ENCODE measurements at regions not wholly inside any gene's neighbourhood (a gene's known extent, or its start where the extent isn't known, plus 50 kb on each side); places are given as distances from the start of the nearest gene placed in this dataset.
"Not testable (repeated sequence)": the region's sequence is repeated elsewhere in the genome, so short reads cannot be mapped to it uniquely, and the experiment has no call there.

DNA sequence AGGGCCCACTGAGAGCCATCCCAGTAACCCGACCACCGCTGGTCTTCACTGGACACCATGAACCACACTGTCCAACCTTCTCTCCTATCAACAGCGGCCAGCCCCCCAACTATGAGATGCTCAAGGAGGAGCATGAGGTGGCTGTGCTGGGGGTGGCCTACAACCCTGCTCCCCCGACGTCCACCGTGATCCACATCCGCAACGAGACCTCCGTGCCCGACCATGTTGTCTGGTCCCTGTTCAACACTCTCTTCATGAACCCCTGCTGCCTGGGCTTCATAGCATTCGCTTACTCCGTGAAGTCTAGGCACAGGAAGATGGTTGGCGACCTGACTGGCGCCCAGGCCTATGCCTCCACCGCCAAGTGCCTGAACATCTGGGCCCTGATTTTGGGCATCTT lies 423.8 kb upstream of the EPHA5 start:
- DNase-seq = no peak

DNA sequence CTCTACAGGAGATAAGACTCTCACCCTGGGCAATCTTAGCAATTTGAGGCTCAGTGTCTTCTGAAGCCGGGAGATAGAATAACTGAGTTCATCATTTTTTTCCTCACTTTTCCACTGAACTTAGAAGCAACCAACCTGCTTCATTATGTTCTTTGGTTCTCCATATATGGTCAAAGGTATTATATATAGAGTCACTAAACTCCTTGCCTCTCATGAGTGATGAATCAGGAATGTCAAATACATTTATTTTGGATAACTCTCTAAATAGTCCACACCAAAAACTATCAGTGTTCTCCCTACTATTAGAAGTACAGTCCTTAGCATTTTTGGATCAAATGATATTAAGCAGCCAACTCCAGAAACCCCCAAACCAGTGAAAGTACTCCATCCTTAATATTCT lies 421.5 kb upstream of the EPHA5 start:
- no peak for DNase-seq

DNA sequence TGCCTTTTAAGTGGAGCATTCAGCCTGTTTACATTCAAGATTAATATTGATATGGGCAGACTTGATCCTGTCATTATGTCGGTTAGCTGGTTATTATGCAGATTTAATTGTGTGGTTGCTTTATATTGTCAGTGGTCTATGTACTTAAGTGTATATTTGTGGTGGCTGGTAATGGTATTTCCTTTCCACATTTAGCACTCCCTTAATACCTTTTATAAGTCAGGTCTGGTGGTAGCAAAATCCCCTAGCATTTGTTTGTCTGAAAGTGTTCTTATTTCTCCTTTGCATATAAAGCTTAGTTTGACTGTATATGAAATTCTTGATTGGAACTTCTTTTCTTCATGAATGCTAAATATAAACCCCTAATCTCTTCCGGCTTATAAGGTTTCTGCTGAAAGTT lies 403.7 kb upstream of the EPHA5 start:
- DNase-seq = no peak

DNA sequence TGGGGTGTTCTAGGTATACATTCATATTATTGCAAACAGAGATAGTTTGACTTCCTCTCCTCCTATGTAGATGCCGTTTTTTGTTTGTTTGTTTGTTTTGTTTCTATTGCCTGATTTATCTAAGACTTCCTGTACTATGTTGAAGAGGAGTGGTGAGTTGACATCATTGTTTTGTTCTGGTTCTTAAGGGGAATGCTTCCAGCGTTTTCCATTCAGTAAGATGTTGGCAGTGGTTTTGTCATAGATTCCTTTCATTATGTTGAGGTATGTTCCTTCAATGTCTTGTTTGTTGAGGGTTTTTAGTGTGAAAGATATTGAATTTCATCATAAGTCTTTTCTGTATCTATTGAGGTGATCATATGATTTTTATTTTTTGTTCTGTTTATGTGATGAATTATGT lies 401.6 kb upstream of the EPHA5 start:
- DNase-seq = no peak

DNA sequence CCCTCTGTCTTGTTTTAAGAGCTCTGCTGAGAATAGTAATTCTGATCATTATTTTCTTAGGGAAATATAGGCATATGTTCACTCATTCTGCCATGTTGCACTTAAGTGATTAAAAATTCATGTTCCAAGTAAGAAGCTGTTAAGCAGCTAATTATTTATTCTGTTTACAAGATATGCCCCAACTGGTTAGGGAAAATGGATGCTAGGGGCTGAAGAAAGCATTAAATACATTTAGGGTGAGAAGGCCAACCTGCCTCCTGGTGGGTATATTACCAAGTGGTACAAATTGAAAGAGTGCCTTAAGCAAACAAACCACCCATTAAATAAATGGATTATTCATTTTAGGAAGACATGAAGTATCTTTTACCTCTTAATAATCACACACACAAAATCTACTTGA lies 392.6 kb upstream of the EPHA5 start:
- DNase-seq = no peak

DNA sequence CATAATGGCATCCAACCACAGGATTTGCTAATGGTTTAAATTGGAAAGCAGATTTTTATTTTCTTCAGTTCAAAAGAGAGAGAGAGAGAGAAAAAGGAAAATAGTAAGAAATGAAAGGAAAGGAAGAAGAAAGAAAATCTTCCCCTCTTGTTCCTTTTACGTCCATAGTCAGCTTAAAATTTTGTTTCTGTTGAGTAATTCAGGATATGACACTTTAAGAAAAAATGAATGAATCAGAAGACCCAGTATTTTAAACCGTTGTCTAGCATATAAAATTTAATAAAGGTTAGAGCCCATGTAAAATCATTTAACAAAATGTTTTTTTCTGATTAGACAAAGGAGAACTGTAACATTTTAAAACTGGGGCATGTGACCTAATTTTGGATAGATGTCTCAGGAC lies 391.8 kb upstream of the EPHA5 start:
- no peak for DNase-seq

DNA sequence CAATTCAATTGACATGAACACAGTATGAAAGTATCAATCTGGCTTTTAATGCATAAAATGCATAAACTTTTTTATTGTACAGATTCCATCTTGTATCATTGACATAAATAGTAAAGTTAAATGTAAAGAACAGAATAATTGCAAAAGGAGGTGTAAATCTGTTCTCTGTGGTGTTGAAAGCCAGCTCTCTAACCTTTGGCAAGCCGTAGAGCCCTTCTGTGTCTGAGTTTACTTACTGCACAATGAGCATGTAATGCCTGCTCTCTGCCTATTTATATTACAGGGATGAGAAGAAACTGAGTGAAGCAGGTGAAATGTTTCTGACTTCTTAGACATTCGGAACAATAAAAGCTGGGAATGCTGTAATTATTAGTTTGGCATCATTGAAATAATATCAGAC lies 389.3 kb upstream of the EPHA5 start:
- DNase-seq = no peak

DNA sequence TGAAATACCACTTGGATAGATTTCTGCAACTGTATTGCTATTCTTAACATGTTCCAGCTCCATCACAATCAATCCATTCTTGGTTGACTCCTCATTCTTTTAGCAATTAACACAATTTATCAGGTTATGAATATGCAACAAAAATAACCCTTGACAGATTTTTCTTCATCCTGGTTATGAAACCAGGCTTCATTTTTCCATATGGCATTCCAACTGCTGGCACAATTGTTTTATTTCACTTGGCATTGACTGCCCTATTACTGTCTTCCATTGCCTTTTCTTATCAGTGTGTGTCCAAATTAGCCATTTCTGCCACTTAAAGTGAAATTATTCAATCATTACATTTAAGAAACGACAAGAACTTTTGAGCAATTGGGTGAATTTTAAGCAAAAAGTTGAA lies 388.8 kb upstream of the EPHA5 start:
- DNase-seq = no peak

DNA sequence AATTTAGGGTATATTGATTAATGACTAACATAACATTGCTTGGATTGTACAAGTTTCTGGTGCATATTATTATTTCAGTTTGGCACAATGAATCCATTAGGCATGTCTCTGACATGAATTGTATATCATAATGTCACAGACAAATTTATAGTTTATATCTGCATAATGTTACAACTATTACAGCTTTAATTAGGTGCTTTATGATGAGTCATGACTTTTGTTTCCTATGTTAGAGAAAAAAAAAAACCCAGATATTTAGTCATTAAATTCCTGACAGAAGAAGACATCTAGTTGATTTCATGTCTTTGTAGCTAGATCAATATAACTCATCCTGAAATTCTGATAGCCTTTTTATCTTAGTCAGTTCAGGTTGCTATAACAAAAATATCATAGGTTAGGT lies 385.7 kb upstream of the EPHA5 start:
- DNase-seq = no peak

DNA sequence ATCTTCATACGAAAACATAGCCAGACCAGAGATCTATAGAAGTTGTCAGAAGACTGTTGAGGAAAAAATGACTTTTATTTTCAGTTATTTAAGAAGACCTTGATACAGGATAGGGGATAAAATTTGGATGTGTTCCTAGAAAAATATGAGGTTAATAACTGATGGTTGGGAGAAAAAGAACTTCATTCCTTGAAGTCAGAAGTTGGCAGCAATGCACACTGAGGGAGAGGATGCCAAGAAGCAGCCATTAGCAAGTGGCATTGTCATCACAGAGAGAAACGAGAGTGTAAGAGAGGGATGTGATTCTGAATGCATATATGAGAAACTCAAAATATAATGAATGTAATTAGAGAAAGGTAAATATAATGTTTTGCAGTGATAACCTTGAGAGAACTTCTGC lies 382.1 kb upstream of the EPHA5 start:
- no peak for DNase-seq

DNA sequence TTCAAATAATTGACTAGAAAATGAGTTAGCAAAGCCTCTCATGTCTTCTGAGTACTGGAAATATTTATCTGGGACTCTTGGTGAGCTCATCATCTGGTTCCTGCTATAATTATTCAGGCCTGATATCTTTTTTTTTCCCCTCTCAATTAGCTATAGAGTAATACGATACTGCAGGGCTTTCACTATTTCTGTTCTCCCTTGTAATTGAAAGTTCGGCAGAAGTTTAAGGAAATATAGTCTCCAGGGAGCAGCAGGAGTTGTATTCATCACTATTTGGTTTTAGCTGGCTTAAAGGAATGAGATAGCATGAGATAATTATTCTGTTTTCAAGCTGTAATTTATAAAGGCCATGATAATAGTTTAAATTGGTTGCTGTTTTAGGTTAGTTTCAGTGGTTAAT lies 378.6 kb upstream of the EPHA5 start:
- no peak for DNase-seq

DNA sequence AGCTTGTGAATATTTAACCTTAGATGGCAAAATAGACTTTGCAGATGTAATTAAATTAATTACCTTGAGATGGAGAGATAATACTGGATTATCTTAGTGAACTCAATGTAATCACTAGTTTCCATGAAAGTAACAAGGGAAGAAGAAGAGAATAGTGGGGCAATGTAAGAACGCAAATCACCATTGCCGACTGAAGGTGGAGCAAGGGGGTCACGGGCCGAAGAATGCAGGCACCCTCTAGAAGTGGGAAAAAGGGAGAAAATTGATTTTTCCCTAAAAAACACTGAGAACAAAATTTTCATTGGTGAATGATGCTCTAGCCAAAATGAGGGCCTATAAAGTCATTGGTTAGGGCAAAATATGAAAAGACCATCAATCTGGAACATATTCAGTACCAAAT lies 375.6 kb upstream of the EPHA5 start:
- no peak for DNase-seq

DNA sequence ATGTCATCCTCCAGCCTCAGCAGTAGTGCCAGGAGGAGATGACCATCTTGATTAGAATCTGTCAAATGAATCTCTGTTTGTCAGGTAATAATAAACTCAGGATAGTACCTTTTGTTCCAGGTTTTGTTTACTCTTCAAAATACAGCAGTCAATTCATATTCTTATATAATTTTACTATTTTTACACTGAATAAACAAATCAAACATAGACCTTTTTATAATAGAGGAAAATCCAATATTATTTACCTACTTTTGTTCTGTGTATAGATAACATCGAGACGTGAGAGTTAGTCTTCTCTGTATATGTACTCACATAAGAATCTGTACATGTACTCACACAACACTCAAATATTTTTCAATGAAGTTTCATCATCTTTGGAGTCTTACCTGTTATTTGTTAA lies 365.4 kb upstream of the EPHA5 start:
- no peak for DNase-seq

DNA sequence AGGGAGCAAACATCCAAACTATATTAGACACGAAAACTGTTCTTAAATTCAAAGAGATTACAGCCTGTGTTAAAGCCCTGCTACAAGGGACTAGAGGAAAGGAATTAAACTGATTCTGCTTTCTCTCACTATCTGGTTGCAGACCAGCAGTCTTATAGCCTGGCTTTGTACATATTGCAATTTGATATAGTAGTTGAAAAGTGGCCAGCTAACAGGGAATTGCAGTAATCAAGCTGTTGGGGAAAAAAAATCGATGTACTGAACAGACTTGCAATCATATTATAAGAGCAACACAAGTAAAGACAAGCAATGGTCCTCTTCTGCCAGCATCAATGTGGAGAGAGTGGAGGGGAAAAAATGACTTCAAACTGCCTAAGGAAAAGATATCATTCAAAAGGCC lies 364.4 kb upstream of the EPHA5 start:
- DNase-seq = no peak

DNA sequence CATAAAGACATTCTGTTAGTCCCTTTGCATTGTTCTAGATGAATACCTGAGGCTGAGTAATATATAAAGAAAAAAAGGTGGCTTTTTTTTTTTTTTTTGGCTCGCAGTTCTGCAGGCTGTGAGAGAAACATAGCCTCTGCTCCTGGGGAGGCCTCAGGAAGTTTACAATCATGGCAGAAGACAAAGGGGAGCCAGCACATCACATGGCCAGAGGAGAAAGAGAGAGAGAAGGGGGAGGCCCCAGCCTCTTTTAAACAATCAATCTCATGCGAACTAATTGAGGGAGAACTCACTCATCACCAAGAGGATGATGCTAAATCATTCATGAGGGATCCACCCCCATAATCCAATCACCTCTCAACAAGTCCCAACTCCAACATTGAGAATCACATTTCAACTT lies 364.0 kb upstream of the EPHA5 start:
- no peak for DNase-seq

DNA sequence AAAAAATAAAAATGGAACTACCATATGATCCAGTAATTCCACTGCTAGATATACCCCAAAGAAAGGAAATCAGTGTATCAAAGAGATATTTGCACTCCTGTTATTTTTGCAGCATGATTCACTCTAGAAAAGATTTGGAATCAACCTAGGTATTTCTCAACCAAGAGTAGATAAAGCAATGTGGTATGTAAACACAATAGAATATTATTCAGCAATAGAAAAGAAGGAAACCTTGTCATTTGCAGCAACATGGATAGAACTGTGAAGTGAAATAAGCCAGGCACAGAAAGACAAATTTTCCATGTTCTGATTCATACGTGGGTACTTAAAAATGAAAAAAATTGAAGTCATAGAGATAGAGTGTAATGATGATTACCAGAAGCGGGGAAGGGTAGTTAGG lies 362.3 kb upstream of the EPHA5 start:
- no peak for DNase-seq

DNA sequence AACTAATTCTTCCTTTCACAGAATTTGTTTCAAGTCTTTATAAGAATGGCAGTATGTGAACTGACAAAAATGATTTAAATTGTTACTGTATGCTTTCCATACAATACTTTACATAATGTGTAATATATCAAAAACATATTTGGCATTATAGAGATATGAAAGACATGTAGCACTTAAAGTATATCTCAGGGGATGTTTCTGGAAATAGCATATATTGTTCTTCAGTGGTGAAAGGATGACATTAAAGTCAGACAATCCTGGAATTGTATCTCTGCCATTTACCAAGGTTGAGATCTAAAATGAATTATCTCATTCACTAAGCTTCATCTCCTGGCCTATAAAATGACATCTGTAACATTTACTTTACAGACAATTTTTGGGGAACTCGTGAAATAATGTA lies 358.4 kb upstream of the EPHA5 start:
- DNase-seq = no peak

DNA sequence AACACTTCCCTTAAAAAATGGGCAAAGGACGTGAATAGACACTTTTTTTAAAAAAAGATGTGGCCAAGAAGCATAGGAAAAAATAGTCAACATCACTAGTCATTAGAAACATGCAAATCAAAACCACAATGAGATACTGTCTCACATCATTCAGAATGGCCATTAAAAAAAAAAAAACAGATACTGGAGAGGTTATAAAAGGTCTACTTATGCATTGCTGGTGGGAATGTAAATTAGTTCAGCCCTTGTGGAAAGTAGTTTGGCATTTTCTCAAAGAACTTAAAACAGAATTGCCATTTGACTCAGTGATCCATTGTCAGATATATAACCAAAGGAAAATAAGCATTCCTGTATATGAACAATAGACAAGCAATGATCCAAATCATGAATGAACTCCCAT lies 352.8 kb upstream of the EPHA5 start:
- DNase-seq = no peak

DNA sequence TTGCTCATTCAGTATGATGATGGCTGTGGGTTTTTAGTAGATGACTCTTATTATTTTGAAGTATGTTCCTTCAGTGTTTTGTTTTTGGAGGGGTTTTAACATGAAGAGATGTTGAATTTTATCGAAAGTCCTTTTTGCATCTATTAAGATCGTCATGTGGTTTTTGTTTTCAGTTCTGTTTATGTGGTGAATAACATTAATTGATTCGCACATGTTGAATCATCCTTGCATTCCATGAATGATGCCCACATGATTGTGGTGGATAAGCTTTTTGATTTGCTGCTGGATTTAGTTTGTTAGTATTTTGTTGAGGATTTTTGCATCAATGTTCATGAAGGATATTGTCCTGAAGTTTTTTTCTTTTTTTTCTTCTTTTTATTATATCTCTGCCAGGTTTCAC lies 347.4 kb upstream of the EPHA5 start:
- no peak for DNase-seq

DNA sequence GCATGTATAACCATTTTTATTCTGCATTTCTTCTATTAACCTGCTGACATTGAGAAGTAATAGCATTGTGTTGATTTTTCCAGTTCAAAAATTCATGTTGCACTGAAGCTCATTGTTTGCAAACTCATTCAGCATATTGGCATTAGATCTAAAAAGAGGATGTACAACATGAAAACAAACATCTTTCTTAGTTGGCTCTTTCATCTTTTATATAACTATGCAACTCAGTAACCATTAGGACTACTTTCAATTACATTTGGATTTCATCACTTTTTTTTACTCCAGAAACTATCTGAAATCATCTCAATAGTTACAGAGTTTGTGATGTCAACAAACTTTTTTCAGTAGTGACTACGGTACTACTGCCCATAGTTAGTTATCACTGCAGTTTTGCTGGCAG lies 346.0 kb upstream of the EPHA5 start:
- no peak for DNase-seq

DNA sequence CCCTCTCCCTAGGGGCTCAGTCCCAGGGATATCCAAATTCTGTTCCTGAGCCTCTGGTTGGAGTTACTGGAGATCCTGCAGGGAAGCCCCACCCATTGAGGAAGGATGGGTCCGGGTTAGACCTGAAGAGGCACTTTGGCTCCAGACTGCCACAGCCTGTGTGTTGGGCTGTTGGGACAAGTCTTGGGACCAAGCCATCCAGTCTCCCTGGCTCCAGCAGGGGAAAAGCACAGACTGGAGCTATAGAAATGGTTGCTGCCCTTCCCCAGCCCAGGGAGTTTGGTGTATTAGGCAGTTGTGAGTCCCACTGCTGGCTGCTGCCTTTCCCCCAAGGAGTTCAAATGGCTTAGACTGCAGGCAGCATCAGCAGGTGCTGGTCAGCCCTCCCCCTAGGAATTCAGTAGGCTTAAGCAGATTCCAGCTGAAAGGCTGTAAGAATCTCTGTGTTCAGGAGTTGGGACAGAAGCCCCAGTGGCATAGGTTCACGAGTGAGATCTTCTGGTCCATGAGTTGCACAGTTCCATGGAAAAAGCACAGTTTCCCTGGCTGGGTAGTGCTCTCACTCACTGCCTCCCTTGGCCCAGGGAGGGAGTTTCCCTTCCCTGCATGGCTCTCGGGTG lies 344.0 kb upstream of the EPHA5 start:
- DNase-seq = no peak

DNA sequence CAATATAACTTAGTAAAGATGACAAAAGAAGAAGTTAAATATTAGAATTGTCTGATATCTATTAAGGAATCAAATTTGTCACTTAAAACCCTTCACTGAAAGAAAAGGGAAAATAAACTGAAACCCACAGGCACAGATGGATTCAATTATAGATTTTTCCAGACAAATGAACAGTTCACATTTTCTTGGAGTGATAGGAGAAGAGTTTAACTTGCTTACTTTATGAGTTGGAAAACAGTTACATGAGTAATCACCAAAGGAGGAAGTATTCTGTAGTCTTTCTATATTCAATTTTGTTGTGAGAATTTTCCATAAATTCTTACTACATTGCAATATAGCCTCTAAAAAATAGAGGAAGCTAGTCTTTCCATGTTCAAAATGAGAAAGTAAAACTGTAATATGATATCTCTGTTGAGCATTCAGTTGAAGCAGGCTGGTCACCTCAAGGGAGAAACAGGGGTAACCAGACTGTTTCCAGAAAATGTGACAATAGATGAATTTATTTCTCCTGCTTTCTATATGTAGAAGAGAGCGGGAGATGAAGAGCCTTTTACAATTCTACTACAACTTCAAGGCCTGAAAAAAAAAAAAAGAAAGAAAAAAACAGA lies 330.3 kb upstream of the EPHA5 start:
- no peak for DNase-seq

DNA sequence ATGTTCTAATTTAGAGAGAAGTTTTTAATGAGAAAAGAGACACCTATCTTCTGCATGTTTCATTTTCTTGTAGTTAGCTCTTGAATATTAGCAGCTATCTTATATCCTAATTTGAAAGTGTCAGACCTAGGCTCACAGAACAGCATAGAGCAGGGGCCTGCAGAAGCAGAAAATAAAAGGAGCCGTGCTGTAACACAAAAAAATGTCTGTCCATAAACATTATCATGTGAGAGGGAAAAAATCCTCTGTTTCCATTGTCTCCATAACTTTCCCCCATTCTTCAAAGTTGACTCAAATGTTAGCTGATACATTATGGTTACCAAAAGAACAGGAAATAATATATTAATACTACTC lies 329.2 kb upstream of the EPHA5 start:
- DNase-seq = no peak

DNA sequence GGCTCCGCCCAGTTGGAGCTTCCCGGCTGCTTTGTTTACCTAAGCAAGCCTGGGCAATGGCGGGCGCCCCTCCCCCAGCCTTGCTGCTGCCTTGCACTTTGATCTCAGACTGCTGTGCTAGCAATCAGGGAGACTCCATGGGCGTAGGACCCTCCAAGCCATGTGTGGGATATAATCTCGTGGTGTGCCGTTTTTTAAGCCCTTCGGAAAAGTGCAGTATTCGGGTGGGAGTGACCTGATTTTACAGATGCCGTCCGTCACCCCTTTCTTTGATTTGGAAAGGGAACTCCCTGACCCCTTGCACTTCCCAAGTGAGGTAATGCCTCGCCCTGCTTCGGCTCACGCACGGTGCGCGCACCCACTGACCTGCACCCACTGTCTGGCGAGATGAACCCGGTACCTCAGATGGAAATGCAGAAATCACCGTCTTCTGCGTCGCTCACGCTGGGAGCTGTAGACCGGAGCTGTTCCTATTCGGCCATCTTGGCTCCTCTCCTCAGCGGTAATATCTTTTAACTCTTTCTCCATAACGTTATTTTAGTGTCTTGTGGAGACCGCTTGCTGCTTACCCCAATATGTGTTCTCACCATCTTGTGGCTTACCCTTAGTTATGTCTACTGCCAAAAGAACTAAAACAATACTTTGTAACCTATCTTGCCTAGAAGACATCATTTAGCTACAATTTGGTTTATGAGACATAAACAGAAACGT lies 328.7 kb upstream of the EPHA5 start:
- not testable (repeated sequence) for DNase-seq

DNA sequence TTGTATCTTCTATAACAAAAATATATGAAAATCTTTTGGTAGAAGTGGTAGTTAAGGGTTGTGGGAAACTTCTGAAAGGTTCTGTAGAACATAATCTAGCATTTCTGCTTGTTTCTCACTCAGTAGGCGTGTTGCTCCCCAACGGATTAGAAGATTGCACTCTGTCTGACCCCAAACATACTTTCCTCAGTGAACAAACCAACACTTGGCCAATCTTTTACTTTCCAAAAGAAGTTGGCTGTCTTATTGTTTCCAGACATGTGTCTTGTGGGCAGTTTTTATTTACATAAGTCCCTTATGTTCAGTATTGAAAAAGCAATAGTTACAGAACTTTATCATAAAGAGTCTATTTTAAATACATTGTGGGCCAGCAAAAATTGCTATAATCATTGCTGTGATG lies 312.8 kb upstream of the EPHA5 start:
- DNase-seq = no peak
